SKM-1 treated with dmso at 0.1 percent for 144 hours (cell line): ENCODE measurements at regions not wholly inside any gene's neighbourhood (a gene's known extent, or its start where the extent isn't known, plus 50 kb on each side); places are given as distances from the start of the nearest gene placed in this dataset.
"Not testable (repeated sequence)": the region's sequence is repeated elsewhere in the genome, so short reads cannot be mapped to it uniquely, and the experiment has no call there.

ENCODE experiments used
- DNase-seq: peaks from one replicate; lab custom pipeline; 2025; ENCODE audit not compliant: unreplicated experiment; lab: John Stamatoyannopoulos, UW

GRCh38 chr15:84152381-84152979, 83.1 kb upstream of the GOLGA6L4 start:
- DNase-seq = not testable (repeated sequence)

DNA sequence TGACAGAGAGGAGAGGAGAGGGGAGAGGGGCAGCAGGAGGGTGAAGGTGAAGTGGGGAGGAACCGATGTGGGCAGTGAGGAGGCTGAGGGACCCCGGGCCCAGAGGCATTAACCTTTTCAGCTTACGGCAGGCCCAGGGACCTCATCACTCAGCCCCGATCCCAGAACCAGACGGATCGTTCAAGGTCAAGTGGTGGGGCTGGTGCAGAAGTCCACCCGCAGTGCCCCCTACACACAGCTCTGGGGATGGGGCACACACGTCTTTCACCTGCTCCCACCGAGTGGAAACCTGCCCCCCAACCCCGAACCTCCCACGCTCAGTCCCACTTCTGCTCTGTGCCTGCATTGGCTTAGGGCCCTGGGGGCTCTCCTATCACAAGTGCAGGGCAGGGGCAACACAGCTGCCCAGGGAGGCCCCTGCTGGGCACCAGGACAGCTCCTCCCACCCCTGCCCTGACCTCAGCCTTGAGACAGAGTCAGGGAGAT, 81.9 kb upstream of the GOLGA6L4 start:
- DNase-seq = not testable (repeated sequence)

DNA sequence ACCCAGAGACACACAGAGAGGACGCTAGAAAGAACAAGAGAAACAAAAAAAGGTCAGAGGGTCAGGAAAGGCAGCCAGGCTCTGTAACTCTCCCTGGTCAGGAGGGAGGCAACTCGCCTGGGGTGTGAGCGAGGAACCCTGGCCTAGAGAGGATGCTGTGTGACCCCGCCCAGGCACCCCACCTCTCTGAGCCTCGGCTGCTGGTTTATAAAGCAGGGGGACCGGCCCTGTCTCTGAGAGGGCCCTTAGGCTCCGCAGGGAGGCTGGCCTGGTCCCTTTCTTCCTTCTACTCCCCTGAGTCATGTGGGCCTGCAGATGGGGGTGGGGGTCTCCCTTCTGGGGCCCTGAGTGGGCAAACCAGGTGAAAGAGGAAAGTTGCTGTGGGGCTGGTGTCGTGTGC, 81.3 kb upstream of the GOLGA6L4 start:
- DNase-seq = not testable (repeated sequence)

GRCh38 chr15:84154787-84155186, 80.8 kb upstream of the GOLGA6L4 start:
- not testable (repeated sequence) for DNase-seq

DNA sequence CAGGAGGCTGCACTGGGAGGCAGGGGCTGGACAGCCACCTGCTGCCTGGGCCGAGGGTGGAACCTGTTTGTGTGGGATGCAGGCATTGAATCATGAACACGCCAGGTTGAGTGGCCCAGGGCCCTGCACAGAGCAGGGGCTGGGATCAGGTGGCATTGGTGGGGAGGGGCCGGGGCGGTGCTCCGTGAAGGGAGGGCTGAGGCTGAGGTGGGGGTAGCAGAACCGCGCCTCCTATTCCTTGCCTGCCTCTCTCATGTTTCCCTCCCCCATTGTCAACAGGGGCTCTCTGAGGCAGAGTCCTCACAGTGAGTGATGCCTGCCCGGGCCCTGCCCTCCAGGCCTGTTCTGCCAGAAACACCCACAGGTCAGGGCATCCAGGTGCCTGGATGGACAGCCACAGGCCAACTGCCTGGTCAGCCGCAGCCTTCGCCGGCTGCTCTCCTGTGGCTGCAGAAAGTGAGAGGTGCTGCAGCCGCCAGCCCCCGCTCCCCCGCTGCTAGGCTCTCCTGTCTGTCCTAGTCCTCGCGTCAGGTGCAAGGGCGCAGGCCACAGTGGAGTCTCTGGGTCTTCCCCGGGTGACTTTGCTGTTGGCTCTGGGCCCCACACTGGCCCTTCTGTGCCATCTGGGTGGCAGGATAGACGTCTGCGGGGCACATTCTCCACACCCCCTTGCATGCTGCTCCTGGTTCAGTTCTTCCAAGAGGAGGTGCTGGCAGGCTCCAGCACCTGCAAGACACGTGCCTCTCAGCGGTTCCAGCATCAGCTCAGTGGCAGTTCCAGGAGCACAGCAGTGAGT, 79.6 kb upstream of the GOLGA6L4 start:
- not testable (repeated sequence) for DNase-seq

- not testable (repeated sequence) for DNase-seq
Observed at GRCh38 chr15:84156588-84156840, 79.1 kb upstream of the GOLGA6L4 start.

DNA sequence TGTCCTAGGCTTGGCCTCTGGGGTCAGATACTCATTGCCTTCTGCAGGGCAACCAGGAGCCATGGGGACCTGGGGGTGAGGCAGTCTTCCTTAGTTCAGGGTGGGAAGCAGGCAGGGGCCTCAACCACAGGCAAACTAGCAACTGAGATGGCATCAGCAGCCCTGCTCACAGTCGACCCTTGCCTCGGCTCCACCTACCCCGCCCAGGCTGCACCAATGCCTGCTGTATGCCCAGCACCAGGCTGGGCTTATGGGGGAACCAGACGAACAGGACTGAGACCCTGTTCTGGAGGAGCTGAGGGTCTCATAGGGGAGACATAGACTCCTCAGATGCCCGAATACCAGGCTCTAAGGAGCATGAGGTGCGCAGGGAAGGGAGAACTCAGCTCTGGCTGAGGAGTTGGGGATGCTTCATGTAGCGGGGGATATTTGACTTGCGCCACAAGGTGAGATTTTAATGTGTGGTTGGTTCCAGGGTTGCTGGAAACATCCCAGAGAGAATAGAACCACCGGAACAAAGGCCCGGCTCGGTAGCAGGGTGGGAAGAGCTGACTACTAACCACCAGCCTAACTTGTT, 78.4 kb upstream of the GOLGA6L4 start:
- not testable (repeated sequence) for DNase-seq

- DNase-seq = not testable (repeated sequence)
Observed at GRCh38 chr15:84157857-84158256, 77.7 kb upstream of the GOLGA6L4 start.

- DNase-seq = not testable (repeated sequence)
Observed at GRCh38 chr15:84159346-84160269, 76.0 kb upstream of the GOLGA6L4 start.

DNA sequence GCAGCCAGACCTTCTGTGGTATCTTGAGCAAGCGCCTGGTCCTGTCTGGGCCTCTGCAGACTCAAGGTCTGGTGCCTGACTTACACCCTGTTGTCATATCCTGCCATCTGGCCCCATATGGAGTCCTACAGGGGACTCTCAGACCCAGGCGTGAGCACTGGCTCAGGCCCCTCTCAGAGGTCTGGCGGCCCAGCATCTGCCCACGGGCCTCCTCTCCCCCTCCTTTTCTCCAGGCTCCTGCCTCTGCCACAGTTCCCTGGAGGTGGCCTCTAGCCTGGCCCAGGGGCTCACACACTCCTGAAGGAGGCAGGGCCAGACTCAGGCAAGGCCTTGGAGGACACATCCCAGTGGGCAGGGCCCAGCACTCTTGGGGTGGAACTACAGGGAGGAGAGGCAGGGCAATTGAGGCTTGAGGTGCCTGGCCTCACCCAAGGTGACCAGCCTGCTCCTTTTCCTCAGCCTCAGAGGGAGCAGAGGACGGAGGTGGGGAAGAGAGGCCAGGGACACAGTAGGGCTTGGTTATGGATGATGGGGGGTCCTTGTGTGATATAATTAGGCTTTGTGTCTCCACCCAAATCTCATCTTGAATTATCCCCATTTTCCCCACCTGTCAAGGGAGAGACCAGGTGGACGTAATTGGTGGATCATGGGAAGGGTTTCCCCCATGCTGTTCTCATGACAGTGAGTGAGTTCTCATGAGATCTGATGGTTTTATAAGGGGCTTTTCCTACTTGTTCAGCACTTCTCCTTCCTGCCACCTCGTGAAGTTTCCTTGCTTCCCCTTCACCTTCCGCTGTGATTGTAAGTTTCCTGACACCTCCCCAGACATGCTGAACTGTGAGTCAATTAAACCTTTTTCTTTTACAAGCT, 70.9 kb upstream of the GOLGA6L4 start:
- not testable (repeated sequence) for DNase-seq

DNA sequence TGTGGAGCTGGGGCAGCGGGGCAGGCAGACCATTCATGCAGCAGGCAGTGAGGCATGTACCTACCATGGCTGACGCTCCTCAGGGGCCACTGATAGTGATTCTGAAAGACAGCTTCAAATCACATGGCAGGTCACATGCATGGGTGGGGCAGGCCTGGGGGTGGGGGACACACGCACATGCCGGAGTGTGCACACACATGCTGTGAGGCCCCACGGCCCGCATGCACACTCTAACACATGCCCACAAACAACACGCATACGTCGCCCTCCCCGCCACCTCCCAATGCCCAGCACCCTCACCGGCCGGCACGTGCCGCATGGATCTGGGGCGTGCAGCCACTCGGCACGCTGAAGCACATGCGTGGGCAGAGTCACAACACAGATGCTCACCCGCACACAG, 65.5 kb upstream of the GOLGA6L4 start:
- DNase-seq = not testable (repeated sequence)

- DNase-seq = not testable (repeated sequence)
Observed at GRCh38 chr15:84173231-84173610, 62.4 kb upstream of the GOLGA6L4 start.
